Iris pigment epithelial cell (primary cell): ENCODE measurements at regions not wholly inside any gene's neighbourhood (a gene's known extent, or its start where the extent isn't known, plus 50 kb on each side); places are given as distances from the start of the nearest gene placed in this dataset.

Experiments used
- DNase-seq: peaks from one replicate; pipeline ENCODE4 v3.0.0-alpha.2; 2011; ENCODE audit warnings: low read depth

- DNase-seq = no peak
Measured at GRCh38 chr4:90007494-90008167, 113.0 kb downstream of the MMRN1 start.

DNA sequence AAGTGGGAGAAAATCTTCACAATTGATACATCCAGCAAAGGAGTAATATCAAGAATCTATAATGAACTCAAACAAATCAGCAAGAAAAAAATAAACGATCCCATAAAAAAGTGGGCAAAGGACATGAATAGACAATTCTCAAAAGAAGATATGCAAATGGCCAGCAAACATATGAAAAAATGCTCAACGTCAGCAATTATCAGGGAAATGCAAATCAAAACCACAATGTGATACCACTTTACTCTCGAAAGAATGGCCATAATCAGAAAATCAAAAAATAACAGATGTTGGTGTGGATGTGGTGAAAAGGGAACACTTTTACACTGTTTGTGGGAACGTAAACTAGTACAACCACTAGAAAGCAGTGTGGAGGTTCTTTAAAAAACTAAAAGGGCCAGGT is 114.3 kb upstream of the CCSER1 start:
- DNase-seq = no peak

- DNase-seq = no peak
Measured at GRCh38 chr4:90024519-90024918, 102.7 kb upstream of the CCSER1 start.

GRCh38 chr4:90025248-90025647 is 101.9 kb upstream of the CCSER1 start:
- DNase-seq = peak; percentile 15

DNA sequence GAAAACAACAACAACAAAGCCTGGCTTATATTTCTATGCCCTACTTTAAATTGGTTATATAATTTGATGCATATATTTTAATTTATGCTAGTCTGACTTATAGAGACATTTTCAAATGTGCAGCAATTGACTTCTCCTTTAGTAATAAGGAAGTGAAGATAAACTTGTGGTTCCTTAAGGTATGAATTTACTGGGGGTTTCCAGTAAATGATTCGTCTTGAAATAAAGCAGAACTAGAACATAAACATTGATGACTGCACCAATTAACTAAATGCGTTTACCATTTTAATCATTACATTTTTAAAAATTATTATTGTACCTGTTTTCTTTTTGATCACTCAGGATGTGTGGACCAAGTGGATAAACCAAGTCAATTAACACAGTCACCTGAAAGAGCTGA is 99.6 kb upstream of the CCSER1 start:
- no peak for DNase-seq

DNA sequence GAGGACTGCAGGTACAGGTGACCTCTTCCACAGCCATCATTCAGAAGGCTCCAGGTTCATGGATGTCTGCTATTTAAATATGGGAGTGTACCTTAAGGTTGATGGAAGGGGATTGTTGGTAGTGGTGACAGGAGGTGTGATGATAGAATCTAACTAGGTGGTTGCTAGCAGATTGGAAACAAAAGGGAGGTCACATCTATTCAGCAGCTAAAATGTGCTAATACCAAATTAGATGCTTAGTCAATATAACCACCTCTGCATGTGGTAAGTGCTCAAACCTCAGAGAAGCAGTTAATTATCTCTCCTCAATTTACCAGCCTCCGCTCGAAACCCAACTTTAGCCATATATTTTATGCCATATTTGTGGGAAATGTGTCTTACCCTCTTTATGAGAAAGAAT is 98.7 kb upstream of the CCSER1 start:
- no peak for DNase-seq

DNA sequence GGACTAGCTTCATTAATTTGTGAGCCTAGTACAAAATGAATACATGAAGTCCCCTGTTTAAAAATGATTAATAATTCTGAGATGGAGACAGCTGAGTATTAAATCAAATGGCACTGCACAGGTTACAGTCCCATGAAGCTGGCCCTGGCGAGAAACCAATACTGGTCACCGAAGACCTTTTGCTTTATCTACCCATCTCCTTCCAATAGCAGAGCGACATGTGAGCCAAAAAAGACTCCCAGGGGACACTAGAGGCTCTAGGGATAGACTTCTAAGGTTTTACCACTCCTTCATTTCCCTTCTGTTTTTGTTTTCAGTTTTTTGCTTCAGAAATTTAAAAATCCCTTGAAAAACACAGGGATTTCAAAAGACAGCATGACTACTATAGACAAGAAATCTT is 97.0 kb upstream of the CCSER1 start:
- no peak for DNase-seq

GRCh38 chr4:90030953-90031352 is 96.2 kb upstream of the CCSER1 start:
- peak; percentile 1 for DNase-seq

- no peak for DNase-seq
Measured at GRCh38 chr4:90039122-90039521, 88.1 kb upstream of the CCSER1 start.

GRCh38 chr4:90051999-90052398 is 75.2 kb upstream of the CCSER1 start:
- no peak for DNase-seq

GRCh38 chr4:90057091-90057490 is 70.1 kb upstream of the CCSER1 start:
- DNase-seq = no peak

DNA sequence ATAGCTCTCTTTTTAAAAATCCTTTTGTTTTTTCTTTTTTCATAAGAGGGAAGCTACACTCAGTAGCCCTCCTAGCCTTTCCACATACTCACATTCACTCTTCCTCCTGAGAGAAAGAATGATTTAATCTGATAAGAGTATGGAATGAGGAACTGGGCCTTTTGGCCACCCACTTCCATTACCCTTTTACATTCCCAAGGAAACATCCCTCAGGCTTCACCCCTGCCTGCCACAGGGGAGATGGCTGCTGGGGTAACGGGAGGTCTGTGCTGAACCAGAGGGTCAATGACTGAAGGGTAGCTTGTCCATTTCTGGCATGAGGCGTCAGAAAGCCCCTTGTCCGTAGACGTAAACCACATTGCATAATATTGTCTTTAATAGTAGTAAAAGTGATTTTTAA is 67.2 kb upstream of the CCSER1 start:
- no peak for DNase-seq

DNA sequence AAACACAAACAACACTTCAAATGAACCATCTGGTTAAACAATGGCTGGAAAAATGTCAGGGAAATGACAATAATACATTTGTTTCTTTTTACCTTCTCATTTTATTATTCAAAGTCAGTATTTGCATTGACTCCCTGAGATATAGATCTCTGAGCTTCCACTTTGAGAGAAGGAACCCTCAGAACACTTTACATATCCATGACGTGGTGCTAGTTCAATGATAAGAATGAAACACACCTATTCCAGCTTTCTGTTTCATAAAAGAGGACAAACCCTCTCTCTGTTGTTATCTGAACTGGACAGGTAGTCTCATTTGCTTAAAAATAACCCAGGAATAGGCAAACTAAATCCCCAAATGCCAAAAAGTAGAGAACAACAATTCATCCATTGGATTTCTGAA is 65.3 kb upstream of the CCSER1 start:
- DNase-seq = no peak

DNA sequence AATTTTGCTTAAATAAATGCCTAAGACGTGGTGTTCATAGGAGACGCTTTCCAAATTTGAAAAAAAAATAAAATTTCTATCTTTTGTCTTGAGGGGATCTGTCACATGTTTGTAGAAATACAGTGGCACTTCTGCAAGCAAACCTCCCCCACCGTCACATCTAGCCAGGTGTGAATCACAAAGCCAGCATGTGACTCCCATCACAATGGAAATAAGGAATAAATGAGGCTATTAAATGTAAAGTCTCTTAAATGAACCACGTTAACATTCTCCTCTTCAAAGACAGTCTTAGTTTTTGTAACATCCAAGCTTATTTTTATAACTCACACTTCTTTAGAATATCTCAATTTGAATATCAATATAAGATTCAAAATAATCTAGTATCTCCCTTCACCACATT is 63.0 kb upstream of the CCSER1 start:
- no peak for DNase-seq

DNA sequence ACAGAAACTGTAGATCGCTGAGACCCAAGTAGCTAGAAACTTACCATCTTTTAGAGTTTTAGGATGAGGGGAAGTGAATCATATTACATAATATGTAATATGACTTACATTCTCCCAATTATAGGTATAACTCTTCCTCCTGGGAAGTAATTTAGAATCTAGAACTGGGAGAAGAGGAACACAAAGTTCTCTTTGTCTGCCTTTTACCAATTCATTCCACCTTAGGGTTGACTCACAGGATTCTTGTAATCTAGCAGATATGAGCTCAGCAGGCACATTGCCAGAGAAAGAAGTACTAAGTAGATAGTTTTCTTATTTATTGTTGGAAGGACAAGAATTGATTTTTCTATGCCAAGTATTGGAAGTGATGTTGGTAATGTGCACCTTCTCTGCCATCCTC is 58.0 kb upstream of the CCSER1 start:
- peak; percentile 59 for DNase-seq

DNA sequence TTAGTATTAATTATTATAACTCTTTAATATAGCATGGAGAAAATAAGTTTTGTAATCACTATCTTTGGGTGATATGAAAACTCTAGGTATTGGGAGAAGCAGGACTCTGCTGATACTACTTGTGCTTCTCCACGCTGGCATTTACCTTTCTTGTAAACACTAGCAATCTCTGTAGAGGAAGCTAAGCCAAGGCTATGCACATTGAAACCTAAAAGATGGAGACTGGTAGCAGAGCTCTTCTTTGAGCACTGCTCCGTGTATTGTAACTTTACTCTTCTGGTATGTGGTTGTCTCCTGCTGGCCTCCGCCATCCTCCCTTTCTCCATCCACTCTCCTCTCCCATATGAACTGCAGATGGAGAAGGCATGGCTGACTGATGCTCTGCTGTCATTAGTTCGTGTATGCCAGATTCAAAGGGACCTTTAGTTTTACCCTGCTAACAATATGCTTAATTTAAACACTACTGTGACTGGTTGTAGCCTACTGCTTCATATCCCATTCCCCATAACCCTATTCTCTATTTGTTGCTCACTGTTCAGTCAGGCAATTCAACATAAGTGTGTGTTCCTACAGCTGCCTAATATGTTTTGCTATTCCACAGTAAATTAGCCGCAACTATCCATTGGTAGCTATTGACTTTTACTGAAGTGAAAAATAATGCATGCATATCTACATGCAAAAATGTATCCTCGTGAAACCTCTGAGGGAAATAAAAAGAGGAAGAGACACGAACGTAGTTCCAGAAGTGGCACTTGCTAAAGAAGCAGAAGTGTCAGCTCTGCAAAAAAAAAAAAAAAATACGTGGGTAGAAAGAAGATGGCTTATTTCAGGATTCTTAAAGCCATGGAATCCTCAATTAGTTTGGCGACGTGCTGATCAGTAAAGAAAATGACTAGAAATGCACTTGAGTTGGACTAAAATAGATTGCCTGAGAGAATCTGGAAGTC is 55.6 kb upstream of the CCSER1 start:
- DNase-seq = no peak

DNA sequence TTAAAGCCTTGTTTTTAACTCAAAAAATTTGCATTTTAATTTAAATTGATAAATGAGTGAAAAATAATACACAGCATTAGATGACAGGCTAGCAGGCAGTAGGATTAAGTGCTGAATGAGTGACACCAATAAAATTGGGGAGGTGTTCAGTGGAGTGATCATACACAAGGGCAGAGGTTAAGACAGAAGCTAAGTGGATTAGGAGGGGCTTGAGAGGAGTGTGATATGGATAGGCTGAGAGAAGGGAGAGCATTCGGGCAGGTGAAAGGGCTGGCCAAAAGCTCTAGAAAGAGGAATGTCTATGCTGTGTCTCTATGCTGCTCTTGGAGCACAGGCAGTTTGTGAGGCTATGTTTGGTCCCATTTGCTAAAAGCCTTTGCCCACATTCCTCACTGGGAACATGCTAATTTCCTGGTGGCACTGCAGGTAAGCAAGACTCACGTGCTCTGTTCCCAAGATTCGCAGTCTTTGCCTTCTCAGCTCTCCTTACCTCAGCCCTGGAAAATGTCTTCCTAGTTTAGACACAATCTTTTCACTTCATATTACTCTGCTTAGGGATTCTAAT is 52.8 kb upstream of the CCSER1 start:
- no peak for DNase-seq
